Fibroblast of skin of left quadriceps (primary cell): ENCODE measurements at regions not wholly inside any gene's neighbourhood (a gene's known extent, or its start where the extent isn't known, plus 50 kb on each side); places are given as distances from the start of the nearest gene placed in this dataset.

ENCODE experiments used
- DNase-seq, 2 experiments: peaks; one replicate each; pipeline ENCODE4 v3.0.0-alpha.2; 2013; ENCODE audit warnings: low read depth in 2 of 2

- DNase-seq, result no peak
Observed at GRCh38 chr18:46344416-46345180, 240.4 kb downstream of the HAUS1 start.

- DNase-seq, result no peak
Observed at GRCh38 chr18:46345181-46345465, 240.9 kb downstream of the HAUS1 start.

- no peak for DNase-seq
Observed at GRCh38 chr18:46346213-46346612, 242.0 kb downstream of the HAUS1 start.

GRCh38 chr18:46346896-46347630, 242.9 kb downstream of the HAUS1 start:
- no peak for DNase-seq

- no peak for DNase-seq
Observed at GRCh38 chr18:46350598-46351159, 246.5 kb downstream of the HAUS1 start.

- no peak for DNase-seq
Observed at GRCh38 chr18:46352520-46353250, 248.5 kb downstream of the HAUS1 start.

- DNase-seq, result no peak
Observed at GRCh38 chr18:46353460-46353859, 249.3 kb downstream of the HAUS1 start.

- DNase-seq, result no peak
Observed at GRCh38 chr18:46356278-46357033, 252.3 kb downstream of the HAUS1 start.

GRCh38 chr18:46360102-46360699, 256.0 kb downstream of the HAUS1 start:
- DNase-seq, result no peak

GRCh38 chr18:46360866-46361265, 256.7 kb downstream of the HAUS1 start:
- no peak for DNase-seq

GRCh38 chr18:46362533-46362932, 258.3 kb downstream of the HAUS1 start:
- DNase-seq, result no peak

GRCh38 chr18:46364048-46364447, 259.9 kb downstream of the HAUS1 start:
- no peak for DNase-seq

GRCh38 chr18:46366201-46366600, 262.0 kb downstream of the HAUS1 start:
- no peak for DNase-seq

GRCh38 chr18:46366751-46367376, 262.7 kb downstream of the HAUS1 start:
- no peak for DNase-seq

GRCh38 chr18:46369323-46369722, 265.1 kb downstream of the HAUS1 start:
- DNase-seq, result no peak

GRCh38 chr18:46370898-46371297, 266.7 kb downstream of the HAUS1 start:
- DNase-seq, result no peak

GRCh38 chr18:46372670-46373069, 268.5 kb downstream of the HAUS1 start:
- DNase-seq, result no peak

GRCh38 chr18:46373131-46373530, 268.9 kb downstream of the HAUS1 start:
- no peak for DNase-seq

- no peak for DNase-seq
Observed at GRCh38 chr18:46373791-46374190, 269.6 kb downstream of the HAUS1 start.

GRCh38 chr18:46374850-46375249, 270.7 kb downstream of the HAUS1 start:
- DNase-seq, result no peak

- DNase-seq, result no peak
Observed at GRCh38 chr18:46377557-46377956, 273.4 kb downstream of the HAUS1 start.
